ENCODE measurements at regions not wholly inside any gene's neighbourhood (a gene's known extent, or its start where the extent isn't known, plus 50 kb on each side); places are given as distances from the start of the nearest gene placed in this dataset.

DNA sequence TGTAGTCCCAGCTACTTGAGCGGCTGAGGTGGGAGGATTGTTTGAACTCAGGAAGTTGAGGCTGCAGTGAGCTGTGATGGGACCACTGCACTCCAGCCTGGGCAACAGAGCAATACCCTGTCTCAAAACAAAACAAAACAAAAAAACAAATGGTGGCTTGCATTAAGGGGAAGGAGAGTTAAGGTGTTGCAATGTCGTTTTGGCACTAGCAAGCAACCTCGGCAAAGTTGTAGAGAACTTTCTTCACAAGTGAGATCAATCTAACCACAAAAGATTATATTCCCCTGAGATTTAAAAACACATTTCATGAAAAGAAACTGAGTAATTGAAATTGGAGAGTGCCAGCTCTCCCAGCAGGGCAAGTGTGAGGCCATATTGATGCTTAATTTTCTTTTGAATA is 153.7 kb downstream of the KLF5 start:
- TF ChIP-seq, protein P1, sequence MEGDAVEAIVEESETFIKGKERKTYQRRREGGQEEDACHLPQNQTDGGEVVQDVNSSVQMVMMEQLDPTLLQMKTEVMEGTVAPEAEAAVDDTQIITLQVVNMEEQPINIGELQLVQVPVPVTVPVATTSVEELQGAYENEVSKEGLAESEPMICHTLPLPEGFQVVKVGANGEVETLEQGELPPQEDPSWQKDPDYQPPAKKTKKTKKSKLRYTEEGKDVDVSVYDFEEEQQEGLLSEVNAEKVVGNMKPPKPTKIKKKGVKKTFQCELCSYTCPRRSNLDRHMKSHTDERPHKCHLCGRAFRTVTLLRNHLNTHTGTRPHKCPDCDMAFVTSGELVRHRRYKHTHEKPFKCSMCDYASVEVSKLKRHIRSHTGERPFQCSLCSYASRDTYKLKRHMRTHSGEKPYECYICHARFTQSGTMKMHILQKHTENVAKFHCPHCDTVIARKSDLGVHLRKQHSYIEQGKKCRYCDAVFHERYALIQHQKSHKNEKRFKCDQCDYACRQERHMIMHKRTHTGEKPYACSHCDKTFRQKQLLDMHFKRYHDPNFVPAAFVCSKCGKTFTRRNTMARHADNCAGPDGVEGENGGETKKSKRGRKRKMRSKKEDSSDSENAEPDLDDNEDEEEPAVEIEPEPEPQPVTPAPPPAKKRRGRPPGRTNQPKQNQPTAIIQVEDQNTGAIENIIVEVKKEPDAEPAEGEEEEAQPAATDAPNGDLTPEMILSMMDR (conservative IDR thresholded peaks at IDR 0.05 in 1 of 2, IDR thresholded peaks at IDR 0.05 in 1 of 2; ENCODE audit: extremely low read depth in 1 of 2, insufficient read depth in 1 of 2, low read depth in 1 of 2, low read length in 2 of 2) = no peak
- TF ChIP-seq EZH2 (IDR thresholded peaks at IDR 0.05; ENCODE audit: borderline replicate concordance, low read length) = no peak

Measured in mammary epithelial cell (primary cell).